ENCODE measurements at regions not wholly inside any gene's neighbourhood (a gene's known extent, or its start where the extent isn't known, plus 50 kb on each side); places are given as distances from the start of the nearest gene placed in this dataset.

GRCh38 chr1:208496467-208497371, 252.5 kb upstream of the PLXNA2 start:
- TF ChIP-seq, protein P1, sequence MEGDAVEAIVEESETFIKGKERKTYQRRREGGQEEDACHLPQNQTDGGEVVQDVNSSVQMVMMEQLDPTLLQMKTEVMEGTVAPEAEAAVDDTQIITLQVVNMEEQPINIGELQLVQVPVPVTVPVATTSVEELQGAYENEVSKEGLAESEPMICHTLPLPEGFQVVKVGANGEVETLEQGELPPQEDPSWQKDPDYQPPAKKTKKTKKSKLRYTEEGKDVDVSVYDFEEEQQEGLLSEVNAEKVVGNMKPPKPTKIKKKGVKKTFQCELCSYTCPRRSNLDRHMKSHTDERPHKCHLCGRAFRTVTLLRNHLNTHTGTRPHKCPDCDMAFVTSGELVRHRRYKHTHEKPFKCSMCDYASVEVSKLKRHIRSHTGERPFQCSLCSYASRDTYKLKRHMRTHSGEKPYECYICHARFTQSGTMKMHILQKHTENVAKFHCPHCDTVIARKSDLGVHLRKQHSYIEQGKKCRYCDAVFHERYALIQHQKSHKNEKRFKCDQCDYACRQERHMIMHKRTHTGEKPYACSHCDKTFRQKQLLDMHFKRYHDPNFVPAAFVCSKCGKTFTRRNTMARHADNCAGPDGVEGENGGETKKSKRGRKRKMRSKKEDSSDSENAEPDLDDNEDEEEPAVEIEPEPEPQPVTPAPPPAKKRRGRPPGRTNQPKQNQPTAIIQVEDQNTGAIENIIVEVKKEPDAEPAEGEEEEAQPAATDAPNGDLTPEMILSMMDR (IDR thresholded peaks at IDR 0.05; ENCODE audit: low read depth, low read length, missing control alignments), result no peak
- no peak for DNase-seq (ENCODE audit: low read depth)
- H3K4me3 ChIP-seq (ENCODE audit: low read depth, low read length), result no peak overlapping the region

DNA sequence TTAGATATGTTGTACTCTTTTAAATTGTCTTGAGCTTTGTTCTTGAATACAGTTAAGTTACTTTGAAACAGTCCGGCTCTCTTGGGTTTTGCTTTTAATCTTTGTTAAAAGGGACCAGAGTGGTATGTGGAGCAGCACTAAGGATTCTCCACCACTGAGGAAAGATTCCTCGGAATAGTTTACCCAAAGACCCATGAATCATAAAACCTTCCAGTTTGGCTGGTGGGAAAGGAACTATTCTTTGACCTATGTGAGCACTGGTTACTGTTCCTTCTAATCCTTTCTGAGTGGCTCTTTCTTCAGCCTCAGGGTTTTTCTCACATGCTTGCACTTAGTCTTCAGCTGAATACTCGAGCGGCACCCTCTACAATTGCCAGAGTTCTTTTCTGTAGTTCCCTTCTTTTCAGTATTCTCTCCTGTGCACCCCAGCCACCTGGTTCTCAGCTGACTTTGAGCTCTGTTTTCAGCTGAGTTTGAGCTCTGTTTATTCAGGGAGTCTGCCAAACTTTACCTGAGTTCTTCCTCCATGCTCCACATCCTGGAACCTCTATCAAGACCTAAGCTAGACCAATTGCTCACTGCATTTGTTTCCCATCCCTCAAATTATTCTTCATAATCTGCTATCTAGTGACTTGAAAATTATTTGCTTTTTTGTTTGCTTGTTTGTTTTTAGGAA, 253.8 kb upstream of the PLXNA2 start:
- DNase-seq (ENCODE audit: low read depth), result no peak
- no peak overlapping the region for H3K4me3 ChIP-seq (ENCODE audit: low read depth, low read length)
- TF ChIP-seq, protein P1 (IDR thresholded peaks at IDR 0.05; ENCODE audit: low read depth, low read length, missing control alignments), result no peak

DNA sequence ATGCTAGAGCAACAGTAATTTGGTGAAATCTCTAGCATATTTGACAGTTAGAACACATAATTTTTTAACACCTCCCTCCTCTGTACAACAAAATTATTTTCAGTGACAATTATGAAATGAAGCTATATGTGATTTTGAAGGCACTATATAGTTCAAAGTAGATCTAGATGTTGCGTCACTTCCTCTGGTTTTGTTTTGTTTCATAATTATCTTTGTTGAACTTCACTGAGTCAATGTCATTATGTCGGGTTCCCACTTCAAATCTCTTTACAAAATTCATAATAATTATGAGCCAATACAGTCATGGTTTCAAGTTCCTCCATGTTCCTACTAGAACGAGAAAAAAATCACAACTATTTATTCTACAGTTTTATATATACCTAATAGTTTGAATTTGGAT, 254.8 kb upstream of the PLXNA2 start:
- TF ChIP-seq, protein P1 (IDR thresholded peaks at IDR 0.05; ENCODE audit: low read depth, low read length, missing control alignments), result no peak
- DNase-seq (ENCODE audit: low read depth), result no peak
- H3K4me3 ChIP-seq (ENCODE audit: low read depth, low read length), result no peak overlapping the region

DNA sequence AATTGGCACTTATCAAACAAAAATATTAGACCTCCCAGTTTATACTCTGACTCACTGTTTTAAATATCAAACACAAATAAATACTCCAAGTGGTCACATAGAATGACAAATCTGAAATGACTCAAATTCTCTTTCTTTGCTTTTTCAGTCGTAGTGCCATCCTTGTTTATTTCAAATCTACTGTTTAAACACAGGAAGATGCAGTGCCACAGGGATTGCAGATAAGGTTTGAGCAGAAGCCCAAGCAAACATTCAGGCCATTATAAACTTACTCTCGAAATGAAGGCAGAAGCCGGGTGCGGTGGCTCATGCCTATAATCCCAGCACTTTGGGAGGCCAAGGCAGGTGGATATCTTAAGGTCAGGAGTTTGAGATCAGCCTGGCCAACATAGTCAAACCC, 255.4 kb upstream of the PLXNA2 start:
- TF ChIP-seq, protein P1 (IDR thresholded peaks at IDR 0.05; ENCODE audit: low read depth, low read length, missing control alignments), result no peak
- DNase-seq (ENCODE audit: low read depth), result no peak
- H3K4me3 ChIP-seq (ENCODE audit: low read depth, low read length), result no peak overlapping the region

- TF ChIP-seq, protein P1 (IDR thresholded peaks at IDR 0.05; ENCODE audit: low read depth, low read length, missing control alignments), result no peak
- no peak for DNase-seq (ENCODE audit: low read depth)
- H3K4me3 ChIP-seq (ENCODE audit: low read depth, low read length), result no peak overlapping the region
Observed at GRCh38 chr1:208500375-208500774, 256.2 kb upstream of the PLXNA2 start.

GRCh38 chr1:208501542-208501941, 257.4 kb upstream of the PLXNA2 start:
- no peak for DNase-seq (ENCODE audit: low read depth)
- TF ChIP-seq, protein P1 (IDR thresholded peaks at IDR 0.05; ENCODE audit: low read depth, low read length, missing control alignments), result no peak
- H3K4me3 ChIP-seq (ENCODE audit: low read depth, low read length), result no peak overlapping the region
